Endodermal cell (in vitro differentiated cells): ENCODE measurements at regions not wholly inside any gene's neighbourhood (a gene's known extent, or its start where the extent isn't known, plus 50 kb on each side); places are given as distances from the start of the nearest gene placed in this dataset.
"Not testable (repeated sequence)": the region's sequence is repeated elsewhere in the genome, so short reads cannot be mapped to it uniquely, and the experiment has no call there.

ENCODE experiments used
- DNase-seq: peaks from one replicate; pipeline ENCODE4 v3.0.0-alpha.2; 2017
- H3K27ac ChIP-seq: 2 replicates; pipeline ENCODE4 v1.5.1; 2013; ENCODE audit warnings: mild to moderate bottlenecking, low read depth, low read length, moderate library complexity
- H3K27me3 ChIP-seq: 2 replicates; pipeline ENCODE4 v1.6.1; 2013; ENCODE audit warnings: mild to moderate bottlenecking, low read length, moderate library complexity; ENCODE audit not compliant: insufficient read depth, control insufficient read depth, poor library complexity, severe bottlenecking
- H3K36me3 ChIP-seq: 2 replicates; pipeline ENCODE4 v1.7.0; 2013; ENCODE audit warnings: mild to moderate bottlenecking, low read length, moderate library complexity; ENCODE audit not compliant: control insufficient read depth, insufficient read depth
- H3K4me1 ChIP-seq: one replicate; pipeline ENCODE4 v1.7.0; 2013; ENCODE audit warnings: low read length; ENCODE audit not compliant: control insufficient read depth, insufficient read depth
- H3K4me3 ChIP-seq: 2 replicates; pipeline ENCODE4 v1.5.1; 2013; ENCODE audit warnings: mild to moderate bottlenecking, low read length, moderate library complexity
- H3K9ac ChIP-seq: 2 replicates; pipeline ENCODE4 v1.6.1; 2013; ENCODE audit warnings: mild to moderate bottlenecking, low read length, moderate library complexity; ENCODE audit not compliant: poor library complexity, severe bottlenecking; ENCODE audit errors: extremely low read depth
- H3K9me3 ChIP-seq: 2 replicates; pipeline ENCODE4 v1.6.1; 2013; ENCODE audit warnings: mild to moderate bottlenecking, low read length, moderate library complexity; ENCODE audit not compliant: control insufficient read depth
- H3K27ac Mint-ChIP-seq: 2 replicates; pipeline ENCODE4 v1.8.0; 2020; ENCODE audit warnings: mixed read lengths
- H3K27me3 Mint-ChIP-seq: 2 replicates; pipeline ENCODE4 v1.8.0; 2021; ENCODE audit warnings: mild to moderate bottlenecking, mixed read lengths; ENCODE audit not compliant: insufficient read depth
- H3K36me3 Mint-ChIP-seq: 2 replicates; pipeline ENCODE4 v1.8.0; 2020; ENCODE audit warnings: low read depth, mixed read lengths
- H3K4me1 Mint-ChIP-seq: 2 replicates; pipeline ENCODE4 v1.8.0; 2020; ENCODE audit warnings: mixed read lengths
- H3K4me3 Mint-ChIP-seq: 2 replicates; pipeline ENCODE4 v1.8.0; 2020; ENCODE audit warnings: mild to moderate bottlenecking, moderate library complexity, mixed read lengths
- H3K9me3 Mint-ChIP-seq: 2 replicates; pipeline ENCODE4 v1.8.0; 2020; ENCODE audit warnings: mild to moderate bottlenecking, mixed read lengths
- CTCF ChIP-seq: fragments of 200-600 bp; sonication (generic); conservative IDR thresholded peaks from 2 replicates; pipeline ENCODE4 v1.5.0; 2021; ENCODE audit warnings: antibody characterized with exemption, mild to moderate bottlenecking
- WGBS, 2 experiments: methylation state at CpG; one replicate each; pipeline versions ENCODE4 v1.1.5 to v1.1.7; 2013; ENCODE audit warnings: missing lambda C conversion rate in 2 of 2, mixed read lengths in 1 of 2; ENCODE audit not compliant: insufficient coverage in 1 of 2, insufficient read length in 1 of 2; 5-methylcytosine and 5-hydroxymethylcytosine counted together

DNA sequence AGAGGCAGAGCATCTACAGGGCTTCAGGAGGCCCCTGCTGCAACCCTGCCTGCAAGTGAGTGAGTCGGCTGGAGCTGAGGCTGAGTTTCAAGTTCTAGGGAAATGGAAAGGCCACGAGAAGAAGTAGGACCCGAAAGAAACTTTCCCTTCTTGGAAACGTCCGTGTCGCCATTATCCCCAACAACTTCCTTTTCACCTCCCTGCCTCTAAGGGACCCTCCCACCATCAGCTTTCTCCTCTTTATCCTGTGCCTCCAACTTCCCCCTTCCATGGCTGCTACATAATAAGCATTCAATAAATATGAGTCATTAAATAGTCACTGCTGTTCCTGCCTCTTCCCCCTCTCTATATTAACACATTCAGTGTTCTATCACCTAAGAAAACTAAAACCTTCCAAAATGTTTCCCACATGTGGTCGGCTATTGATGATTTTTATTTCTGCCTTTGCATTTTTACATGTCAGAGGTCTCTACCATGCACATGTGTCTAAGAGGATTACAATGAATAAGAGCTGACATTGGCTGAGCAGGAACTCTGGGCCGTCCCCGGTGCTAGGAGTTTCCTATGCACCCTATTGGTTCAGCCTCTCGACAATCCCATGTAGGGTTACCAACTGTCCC is 115.9 kb upstream of the TNRC6C start:
- no peak for DNase-seq
- WGBS, 2 experiments = 88 to 94% methylated on average over 9 to 10 of the region's 10 CpGs

DNA sequence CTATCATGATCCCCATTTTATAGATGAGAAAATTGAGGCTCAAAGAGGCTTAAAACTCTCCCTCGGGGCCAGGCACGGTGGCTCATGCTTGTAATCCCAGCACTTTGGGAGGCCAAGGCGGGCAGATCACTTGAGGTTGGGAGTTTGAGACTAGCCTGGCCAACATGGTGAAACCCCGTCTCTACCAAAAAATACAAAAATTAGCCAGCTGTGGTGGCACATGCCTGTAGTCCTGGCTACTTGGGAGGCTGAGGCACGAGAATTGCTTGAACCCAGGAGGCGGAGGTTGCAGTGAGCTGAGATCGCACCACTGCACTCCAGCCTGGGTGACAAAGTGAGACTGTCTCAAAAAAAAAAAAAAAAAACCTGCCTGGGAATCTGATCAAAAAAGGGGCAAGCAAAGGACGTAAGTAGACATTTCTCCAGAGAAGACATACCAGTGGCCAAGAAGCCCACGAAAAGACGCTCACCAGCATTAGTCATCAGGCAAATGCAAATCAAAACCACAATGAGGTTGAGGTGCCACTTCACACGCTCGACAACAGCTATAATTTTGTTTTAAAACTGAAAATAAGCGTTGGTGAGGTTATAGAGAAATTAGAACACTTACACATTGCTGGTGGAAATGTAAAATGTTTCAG is 115.1 kb upstream of the TNRC6C start:
- H3K36me3 ChIP-seq, H3K27ac Mint-ChIP-seq, H3K4me3 Mint-ChIP-seq, H3K9ac ChIP-seq, H3K4me1 ChIP-seq, DNase-seq, H3K4me3 ChIP-seq, H3K27me3 Mint-ChIP-seq, H3K9me3 Mint-ChIP-seq, H3K27ac ChIP-seq, H3K27me3 ChIP-seq, H3K9me3 ChIP-seq, H3K36me3 Mint-ChIP-seq: not testable (repeated sequence)
- peaks cover 18% of the 10 kb centered on the region for H3K4me1 Mint-ChIP-seq
- WGBS, 2 experiments = 90 to 94% methylated on average over 12 to 13 of the region's 13 CpGs

More for the DNA sequence above, 115.9 kb upstream of the TNRC6C start:
- H3K4me1 ChIP-seq = no peaks in the 10 kb centered on the region
- H3K27ac ChIP-seq = no peak overlapping the region
- no peaks in the 10 kb centered on the region for H3K27me3 Mint-ChIP-seq
- no peaks in the 10 kb centered on the region for H3K36me3 ChIP-seq
- no peaks in the 10 kb centered on the region for H3K36me3 Mint-ChIP-seq
- TF ChIP-seq CTCF = no peak
- no peak overlapping the region for H3K4me3 ChIP-seq
- no peak overlapping the region for H3K9ac ChIP-seq
- H3K9me3 Mint-ChIP-seq = no peaks in the 10 kb centered on the region
- no peak overlapping the region for H3K4me3 Mint-ChIP-seq
- no peak overlapping the region for H3K27ac Mint-ChIP-seq
- H3K9me3 ChIP-seq = no peaks in the 10 kb centered on the region
- peaks cover 21% of the 10 kb centered on the region for H3K4me1 Mint-ChIP-seq
- H3K27me3 ChIP-seq = no peaks in the 10 kb centered on the region

GRCh38 chr17:77843896-77844295 is 114.6 kb upstream of the TNRC6C start:
- Mint-ChIP-seq H3K36me3 (no peaks in the 10 kb centered on the region), H3K27me3 (no peaks in the 10 kb centered on the region), H3K4me3 (no peak overlapping the region), H3K9me3 (no peaks in the 10 kb centered on the region), H3K27ac (no peak overlapping the region), H3K4me1 (peaks cover 17% of the 10 kb centered on the region)
- no peak for DNase-seq
- no peak overlapping the region for H3K27ac ChIP-seq
- WGBS, 2 experiments = 96 to 100% methylated on average over 2 of the region's 2 CpGs
- no peak for TF ChIP-seq CTCF
- no peaks in the 10 kb centered on the region for H3K9me3 ChIP-seq
- H3K4me3 ChIP-seq = no peak overlapping the region
- H3K4me1 ChIP-seq = no peaks in the 10 kb centered on the region
- no peaks in the 10 kb centered on the region for H3K36me3 ChIP-seq
- H3K9ac ChIP-seq = no peak overlapping the region
- H3K27me3 ChIP-seq = no peaks in the 10 kb centered on the region
